Head of caudate nucleus (tissue), 42 donors: ENCODE measurements at regions not wholly inside any gene's neighbourhood (a gene's known extent, or its start where the extent isn't known, plus 50 kb on each side); places are given as distances from the start of the nearest gene placed in this dataset.

ENCODE experiments used
- DNase-seq, 42 donors: peaks; one replicate each; pipeline versions ENCODE4 v3.0.0 to v3.0.0-alpha.2; 2020 to 2021; ENCODE audit warnings: mixed read lengths in 7 of 42
- intact Hi-C: fragments of 100-400 bp; cut with DNase I; formaldehyde crosslinking; loops from one replicate; pipeline ENCODE4 v1.15.0; 2022

DNA sequence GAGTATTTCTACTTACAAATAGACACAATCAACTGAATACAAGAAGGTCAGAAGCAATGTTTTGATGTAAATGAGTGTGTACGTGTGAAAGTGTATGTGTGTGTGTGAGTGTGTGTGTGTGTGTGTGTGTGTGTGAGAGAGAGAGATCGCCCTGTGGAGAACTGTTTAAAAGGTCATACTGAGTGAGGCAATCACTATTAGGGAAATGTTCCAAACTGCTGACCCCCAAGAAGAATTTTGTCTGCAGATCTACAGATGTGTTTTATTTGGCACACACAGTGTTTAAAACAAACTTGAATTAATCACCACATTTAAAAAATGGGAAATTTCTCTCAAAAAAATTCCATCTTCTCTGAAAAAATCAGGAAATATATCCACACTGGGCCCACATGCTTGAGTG, 1069.1 kb downstream of the SLC6A15 start:
- intact Hi-C loops = no loop called here
- no peak for DNase-seq

DNA sequence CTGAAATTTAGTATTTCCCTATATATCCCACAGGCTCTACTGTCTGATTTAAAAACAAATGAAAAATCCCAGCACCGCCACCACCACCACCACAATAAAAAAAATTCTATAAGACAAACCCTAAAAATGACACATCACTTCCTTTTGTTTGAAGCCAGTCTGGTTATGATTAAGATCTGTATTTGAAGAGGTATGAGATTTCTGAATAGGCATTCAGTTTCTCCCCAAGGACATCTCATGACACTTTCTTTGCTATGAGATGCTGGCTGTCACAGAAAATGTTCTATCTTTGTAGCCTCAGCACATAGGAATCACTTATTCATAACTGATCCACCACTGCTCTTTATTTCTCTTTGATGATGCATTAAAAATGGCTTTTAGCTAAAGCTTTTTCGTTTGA, 1071.0 kb downstream of the SLC6A15 start:
- no peak for DNase-seq
- intact Hi-C loops = no loop called here

DNA sequence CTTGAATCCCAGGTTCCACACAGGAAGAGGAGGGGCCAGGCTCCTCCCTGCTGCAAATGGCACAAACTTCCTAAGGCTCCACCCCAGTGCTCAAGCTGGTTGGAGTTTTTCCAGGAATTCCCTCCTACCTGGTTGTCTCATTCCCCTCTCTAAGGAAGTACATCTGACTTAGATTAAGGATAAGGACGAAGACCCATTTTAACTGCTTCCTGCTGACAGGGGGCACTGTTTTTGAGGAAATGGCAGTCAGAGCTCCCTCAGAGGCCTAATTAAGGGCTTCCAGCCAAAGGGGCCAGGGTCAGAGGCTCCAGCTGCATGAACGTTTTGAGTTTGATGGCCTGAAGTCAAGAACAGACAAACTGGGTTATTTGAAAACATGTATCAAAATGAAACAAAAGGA, 1084.7 kb downstream of the SLC6A15 start:
- intact Hi-C loops = no loop called here

DNA sequence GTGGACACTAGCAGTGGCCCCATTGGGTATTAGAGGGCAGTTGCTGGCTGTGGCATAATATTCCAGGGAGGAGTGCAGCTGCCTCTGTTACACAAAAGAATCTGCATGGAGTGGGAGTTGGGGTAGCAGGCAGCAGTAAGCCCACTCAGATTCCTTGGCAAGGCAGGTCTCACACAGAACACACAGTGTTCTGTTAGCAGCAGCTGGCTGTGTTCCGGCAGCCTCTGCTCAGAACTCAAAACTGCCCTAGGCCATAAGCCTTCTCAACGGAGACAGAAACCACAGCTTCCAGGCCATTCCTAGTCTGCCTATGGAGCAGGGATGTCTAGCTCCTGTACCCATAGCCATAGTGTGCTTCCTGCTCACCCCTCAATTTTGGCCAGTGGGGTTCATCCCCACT, 1085.4 kb downstream of the SLC6A15 start:
- DNase-seq = peak in 2 of 42 donors; percentile 5 to 39
- intact Hi-C loops = no loop called here

More for the DNA sequence above, 1084.7 kb downstream of the SLC6A15 start:
- DNase-seq = peak in 9 of 42 donors; percentile 10 to 44 (median 28)

DNA sequence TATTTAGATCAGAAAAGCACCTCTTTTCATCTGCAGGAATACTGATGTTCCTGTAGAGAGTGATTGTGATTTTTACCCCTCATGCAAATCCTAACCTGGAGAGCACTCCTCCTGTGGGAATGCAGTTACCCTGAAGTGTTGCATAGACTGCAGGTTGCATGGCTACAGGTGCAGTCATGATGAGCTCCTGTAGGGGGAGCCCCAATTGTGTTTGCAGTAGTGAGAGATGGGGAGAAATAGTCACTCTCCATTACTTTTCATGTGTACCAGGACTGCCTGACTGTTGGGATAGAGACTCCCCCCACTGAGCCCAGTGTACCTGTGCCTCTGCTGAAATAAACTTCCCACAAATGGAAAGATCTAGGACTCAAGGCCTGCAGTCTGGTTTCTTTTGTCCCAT, 1086.5 kb downstream of the SLC6A15 start:
- intact Hi-C loops = no loop called here
- peak in 37 of 42 donors; percentile 11 to 82 (median 59) for DNase-seq

DNA sequence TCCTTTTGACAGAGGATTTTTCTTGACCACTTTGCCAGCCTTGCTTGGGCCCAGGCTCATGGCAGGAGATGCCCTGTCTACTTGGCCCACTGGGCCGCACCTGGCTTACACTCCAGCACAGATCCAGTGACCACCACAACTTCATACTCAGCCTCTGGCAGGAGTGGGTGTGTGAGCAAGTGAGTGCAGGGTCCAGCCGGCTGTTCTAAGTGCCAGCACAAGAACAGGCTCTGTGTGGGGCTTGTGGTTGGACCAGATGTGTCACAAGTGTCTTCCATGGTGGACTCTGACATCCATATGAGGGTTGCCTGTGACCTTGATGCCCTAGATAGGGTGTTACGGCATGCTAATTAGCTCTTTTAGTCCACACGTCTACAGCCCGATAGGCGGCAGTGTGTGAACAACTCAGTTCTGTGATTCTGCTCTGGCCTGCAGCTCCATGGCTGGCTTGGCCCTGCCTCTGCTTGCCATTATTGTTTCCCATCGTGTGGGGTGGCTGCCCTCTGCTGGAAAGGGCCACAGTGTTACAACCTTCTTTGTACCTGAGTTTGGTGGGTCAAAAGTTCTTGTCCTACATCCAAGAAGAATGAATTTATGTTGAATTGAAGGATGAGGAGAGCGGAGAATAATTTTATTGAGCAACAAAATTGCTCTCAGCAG, 1089.1 kb downstream of the SLC6A15 start:
- DNase-seq = peak; percentile 24 to 82 (median 59)
- intact Hi-C loops = no loop called here

DNA sequence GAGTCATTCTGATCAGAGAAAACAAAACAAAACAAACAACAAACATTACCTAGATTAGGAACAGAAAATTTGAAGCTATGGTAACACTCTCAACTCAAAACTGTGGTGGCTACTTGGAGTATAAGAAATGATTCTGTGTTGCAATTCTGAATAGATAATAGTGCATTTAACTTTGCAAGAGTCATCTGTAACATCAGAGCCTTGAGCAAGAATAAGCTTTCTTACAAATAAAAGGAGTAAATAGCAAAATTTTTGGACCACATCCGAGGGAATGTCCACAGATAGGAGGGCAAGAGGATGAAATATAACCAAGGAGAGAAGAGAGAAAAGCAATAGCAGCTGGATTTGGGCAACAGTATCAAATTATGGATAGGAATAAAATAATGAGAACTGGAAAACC, 1090.6 kb downstream of the SLC6A15 start:
- DNase-seq = no peak
- intact Hi-C loops = no loop called here

DNA sequence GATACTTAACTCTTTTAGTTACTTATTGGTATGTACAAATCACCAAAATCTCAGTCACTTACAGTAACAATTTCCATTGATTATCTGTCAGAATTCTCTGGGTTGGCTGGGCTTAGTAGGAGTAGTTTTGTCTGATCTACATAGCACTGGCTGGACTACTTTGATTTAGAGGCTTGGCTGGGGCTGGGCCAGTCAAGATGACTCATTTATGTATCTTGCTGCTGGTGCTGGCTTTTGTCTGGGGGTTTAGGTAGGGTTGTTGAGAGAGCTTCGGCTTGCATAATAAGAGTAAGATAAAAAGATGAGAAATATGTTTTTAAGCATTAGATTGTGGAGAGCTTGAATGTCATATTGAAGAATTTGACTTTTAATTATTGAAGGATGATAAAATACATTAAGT, 1093.7 kb downstream of the SLC6A15 start:
- DNase-seq = no peak
- intact Hi-C loops = no loop called here

DNA sequence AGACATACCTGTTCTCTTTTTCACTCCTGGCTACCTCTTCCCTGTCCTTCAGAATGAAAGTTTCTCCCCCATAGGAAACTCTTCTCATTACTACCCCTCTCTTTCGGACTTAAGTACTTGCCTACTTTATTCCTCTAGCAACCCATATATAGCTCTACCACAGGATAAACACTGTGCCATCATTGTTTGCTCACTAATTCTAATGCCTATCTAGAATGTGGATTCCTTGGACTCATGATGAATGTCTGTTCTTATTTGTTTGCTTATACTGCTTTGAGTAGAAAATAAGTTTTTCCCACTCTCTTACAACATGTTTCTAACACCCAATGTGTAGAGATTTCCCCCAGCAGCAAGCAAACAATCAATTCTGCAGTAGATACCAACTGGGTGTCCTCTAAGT, 1094.9 kb downstream of the SLC6A15 start:
- intact Hi-C loops = no loop called here
- DNase-seq = no peak

DNA sequence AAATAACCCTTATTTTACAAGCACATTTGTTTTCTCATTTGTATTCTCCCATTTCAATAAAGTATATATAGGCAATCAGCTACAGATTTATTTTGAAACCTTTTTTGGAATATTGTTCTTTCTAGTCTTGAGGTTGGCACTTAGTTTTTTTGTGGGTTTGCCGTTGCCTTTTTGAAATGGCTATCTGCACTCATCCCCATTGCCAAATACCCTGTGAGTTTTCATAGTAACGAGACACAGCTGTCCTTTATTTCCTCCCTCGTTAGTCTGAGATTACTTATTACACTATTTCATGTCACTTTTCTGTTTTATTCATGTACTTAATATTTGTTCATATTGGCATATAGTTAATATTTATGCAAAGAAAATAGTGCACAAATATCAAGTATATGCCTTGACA, 1104.0 kb downstream of the SLC6A15 start:
- no peak for DNase-seq
- intact Hi-C loops = no loop called here

DNA sequence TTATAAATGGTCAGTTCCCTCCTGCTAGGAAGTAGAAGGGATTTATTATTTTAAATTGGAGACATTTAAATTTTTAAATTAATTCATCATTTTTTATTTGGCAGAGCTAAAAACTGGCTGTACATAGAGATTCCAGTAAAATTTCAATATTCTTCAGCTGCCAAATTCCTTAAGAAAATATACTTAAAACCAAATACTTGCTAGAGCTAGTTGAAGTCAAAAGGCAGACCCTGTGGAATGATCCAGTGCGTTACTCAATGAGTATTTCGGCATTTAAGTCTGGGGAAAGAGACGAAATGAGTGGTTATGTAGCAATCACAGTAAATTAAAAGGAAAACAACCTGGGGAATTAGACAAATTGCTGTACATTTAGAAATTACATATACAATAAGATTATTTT, 1104.7 kb downstream of the SLC6A15 start:
- no peak for DNase-seq
- intact Hi-C loops = no loop called here

DNA sequence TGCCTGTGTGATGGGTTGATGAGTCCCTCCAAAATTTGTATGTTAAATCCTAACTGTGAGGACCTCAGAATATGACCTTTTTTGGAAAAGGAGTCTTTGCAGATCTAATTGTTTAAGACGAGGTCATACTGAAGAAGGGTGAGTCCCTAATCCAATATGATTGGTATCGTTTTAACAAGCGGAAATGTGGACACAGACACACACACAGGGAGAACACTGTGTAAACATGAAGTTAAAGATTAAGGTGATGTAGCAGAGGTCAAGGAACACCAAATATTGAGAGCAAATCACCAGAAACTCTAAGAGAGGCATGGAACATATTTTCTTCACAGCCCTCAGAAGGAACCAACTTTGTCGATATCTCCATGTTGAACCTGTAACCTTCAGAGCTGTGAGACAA, 1106.7 kb downstream of the SLC6A15 start:
- intact Hi-C loops = no loop called here
- no peak for DNase-seq

DNA sequence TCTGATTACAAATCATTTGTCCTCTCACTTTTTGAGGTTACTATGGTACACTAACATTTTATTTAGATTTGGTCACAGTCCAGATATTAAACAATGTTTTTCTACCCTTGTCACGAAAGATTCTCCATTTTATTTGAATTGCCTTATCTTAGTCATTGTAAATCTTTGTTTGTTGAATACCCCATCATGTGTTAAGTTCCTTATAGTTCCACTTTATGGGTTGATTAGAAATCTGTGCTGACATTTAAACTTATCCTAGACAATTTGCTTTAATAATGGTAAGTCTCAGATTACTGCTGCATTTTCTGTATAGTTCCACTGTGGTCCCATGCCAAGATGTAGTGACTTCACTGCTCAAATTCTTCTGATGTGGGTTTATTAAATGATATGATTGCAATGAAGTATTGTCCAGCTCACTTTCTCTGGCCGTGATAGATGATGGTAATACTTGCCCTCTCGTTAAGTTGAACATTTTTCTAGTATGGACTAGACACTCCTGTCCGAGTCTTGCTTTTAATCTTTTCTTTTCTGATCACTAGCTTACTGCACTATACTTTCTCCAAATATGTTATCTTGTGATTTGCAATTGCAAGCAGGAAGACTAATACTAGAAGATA, 1107.3 kb downstream of the SLC6A15 start:
- intact Hi-C loops = no loop called here
- no peak for DNase-seq

DNA sequence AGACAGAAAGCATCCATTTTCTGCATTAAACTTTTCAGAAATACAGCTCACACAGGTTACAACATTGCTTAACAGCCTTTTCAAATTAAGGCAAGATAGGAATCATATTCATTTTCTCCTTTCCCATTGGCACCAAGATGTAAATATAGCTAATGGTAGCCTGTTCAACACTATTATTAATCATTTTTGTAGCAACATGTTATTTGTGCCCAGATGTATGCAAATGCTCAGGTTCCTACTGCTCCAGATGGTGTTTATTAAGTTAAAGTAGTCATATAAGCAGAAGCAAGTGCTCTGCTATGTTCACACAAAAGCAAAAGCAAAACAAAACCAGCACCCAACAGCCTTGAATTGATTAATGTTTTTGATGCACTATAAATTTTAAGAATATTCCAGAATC, 1110.6 kb downstream of the SLC6A15 start:
- intact Hi-C loops = no loop called here
- no peak for DNase-seq

DNA sequence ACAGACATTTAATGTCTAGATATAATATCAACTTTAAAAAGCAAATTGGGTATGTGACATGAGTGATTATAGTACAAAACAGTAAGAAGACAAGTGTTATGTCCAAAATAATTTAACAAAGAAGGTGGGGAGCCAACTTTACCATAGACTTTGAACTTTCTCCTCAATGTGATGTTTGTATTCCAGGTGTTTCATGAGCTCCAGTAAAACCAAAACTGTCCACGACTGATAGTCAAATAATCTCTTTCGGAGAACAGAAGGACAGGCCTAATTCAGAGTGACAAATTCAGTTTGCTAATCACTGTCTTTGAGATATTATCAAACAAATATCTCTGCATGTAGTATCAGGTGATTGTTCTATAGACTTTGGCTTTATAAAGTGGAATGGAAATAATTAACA, 1112.6 kb downstream of the SLC6A15 start:
- intact Hi-C loops = no loop called here
- DNase-seq = no peak

DNA sequence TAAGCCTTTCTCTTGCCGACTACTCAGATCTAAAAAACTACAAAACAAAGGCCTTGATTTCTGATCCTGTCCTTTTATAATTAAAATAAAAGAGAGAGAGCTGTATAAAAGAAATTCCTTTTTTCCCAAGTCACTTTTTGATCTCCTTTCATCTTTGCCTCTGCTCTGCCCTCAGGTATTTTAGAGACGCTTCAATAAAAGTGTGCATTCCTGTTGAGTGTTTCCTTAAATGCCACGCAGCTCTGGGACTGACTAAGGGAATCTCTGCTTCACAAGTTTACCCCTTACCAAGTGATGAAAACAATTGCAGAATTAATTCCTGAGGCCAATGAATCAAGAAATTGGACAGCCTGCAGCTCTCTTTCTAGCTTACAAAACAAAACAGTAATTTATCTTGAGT, 1109.8 kb downstream of the TMTC2 start:
- intact Hi-C loops = no loop called here
- DNase-seq = no peak

DNA sequence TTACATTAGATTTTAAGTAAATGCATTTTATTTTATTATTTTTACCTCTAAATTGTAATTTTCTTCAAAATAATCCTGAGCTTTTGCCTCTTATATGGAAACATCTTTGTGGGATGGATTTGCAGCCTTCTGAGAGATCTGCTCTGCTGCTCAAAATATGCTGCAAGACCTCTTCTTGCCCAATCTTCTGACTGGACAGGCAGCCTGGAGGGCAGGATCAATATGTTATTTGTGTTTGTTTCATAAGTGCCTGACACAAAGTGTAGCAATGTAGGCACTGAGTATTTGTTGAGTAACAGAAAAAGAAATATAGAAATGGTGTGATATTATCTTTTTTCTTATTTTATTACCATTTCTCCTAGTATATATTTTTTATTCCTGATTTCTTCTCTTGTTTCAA, 1106.9 kb downstream of the TMTC2 start:
- no peak for DNase-seq
- intact Hi-C loops = no loop called here

DNA sequence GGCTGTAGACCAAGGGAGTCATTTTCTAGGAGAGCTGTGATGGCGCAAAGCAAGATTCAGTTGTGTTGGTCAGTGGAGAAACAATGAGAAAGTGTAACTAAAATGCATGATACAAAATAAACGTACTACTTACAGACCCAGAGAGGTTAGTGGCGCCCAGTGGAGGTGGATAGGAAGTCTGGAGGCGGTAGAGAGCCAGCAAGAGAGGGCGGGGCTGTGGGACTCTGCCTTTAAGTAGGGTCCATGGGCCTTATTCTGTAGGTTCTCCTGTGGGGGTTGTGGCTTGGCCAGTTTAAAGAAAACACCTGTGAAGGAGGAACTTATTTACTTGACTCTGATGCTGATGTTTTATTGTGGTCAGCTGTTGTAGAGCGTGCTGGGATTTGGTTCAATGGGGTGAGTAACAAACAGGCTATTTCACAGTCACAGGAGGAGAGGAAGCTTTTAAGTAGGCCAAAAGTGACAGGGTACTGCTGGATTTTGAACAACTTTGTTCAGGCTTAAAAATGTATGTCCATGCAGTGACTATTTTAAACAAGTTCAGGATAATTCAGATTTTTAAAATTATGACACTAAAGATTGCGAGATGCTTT, 1097.7 kb downstream of the TMTC2 start:
- intact Hi-C loops = no loop called here
- no peak for DNase-seq

DNA sequence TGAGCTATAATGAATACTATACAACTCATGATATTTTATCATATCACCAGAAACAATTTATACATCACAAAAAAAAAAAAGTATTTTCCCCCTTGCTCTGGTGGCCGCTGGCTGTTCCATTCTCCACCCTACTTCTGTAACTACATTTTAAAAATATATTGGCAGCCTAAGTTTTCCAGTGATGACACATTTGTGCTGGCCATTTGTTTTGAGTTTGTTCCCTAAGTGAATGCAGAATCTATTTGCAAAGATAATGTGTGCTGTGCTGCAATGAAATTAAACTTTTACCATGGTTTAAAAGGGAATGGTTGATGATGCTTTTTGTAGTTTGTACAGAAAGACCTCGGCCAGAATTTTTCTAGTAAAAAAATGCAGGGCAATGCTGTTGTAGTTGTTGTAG, 1092.8 kb downstream of the TMTC2 start:
- DNase-seq = no peak
- intact Hi-C loops = no loop called here

DNA sequence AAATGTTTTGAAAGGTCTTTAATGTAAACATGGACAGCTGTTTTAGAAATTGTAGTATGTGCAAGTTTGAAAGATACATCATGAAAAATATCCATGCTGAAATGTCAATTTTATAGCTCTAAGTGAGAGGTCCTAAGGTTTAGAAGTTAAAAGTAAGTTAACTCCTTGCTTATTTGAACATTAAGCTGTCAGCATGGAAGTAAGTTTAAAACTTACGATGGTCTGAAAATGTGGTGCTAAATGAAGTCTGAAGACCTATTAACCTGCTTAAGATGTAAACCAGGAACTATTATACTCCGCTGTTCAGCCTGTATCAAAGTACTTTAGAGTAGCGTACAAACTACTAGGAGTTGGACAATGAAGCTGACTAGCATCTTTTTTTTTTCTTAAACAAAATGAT, 1082.4 kb downstream of the TMTC2 start:
- intact Hi-C loops = no loop called here
- no peak for DNase-seq

DNA sequence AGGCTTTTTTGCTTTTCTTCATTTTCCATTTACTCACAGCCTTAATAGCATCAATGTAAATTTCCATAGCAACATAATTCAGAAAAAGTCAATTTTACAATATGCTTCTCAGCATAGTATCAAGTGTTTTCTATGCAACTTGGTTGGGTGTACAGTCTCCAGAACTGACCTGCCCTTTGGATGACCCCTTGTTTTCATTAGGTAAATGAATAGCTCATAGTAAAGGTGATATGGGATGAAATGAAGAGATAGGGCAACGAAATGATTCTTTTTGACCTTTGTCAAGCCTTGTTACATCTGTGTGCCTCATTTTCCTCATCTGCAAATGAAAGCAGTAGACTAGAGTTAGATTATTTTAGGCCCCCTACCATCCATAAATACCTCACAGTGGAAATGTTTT, 1081.0 kb downstream of the TMTC2 start:
- DNase-seq = no peak
- intact Hi-C loops = no loop called here
